GM12865 (cell line): ENCODE measurements at regions not wholly inside any gene's neighbourhood (a gene's known extent, or its start where the extent isn't known, plus 50 kb on each side); places are given as distances from the start of the nearest gene placed in this dataset.

ENCODE experiments used
- DNase-seq: peaks from one replicate; pipeline ENCODE4 v3.0.0; 2010; ENCODE audit warnings: low read depth
- H3K4me3 ChIP-seq: 2 replicates; pipeline ENCODE4 v1.5.1; 2011; ENCODE audit warnings: mild to moderate bottlenecking, low read depth, low read length, control low read depth
- CTCF ChIP-seq: IDR thresholded peaks from 2 replicates; pipeline ENCODE4 v1.5.1; 2011; ENCODE audit warnings: low read length, control low read depth, low read depth, inconsistent platforms; ENCODE audit not compliant: insufficient read depth; ENCODE audit errors: missing control alignments

GRCh38 chr7:42409296-42409695 is 172.3 kb upstream of the GLI3 start:
- no peak overlapping the region for H3K4me3 ChIP-seq
- no peak for DNase-seq
- TF ChIP-seq CTCF = no peak

- no peak overlapping the region for H3K4me3 ChIP-seq
- DNase-seq = no peak
- no peak for TF ChIP-seq CTCF
Measured at GRCh38 chr7:42407833-42408232, 170.8 kb upstream of the GLI3 start.

GRCh38 chr7:42407021-42407710 is 170.2 kb upstream of the GLI3 start:
- H3K4me3 ChIP-seq = no peak overlapping the region
- DNase-seq = no peak
- no peak for TF ChIP-seq CTCF

GRCh38 chr7:42406358-42406757 is 169.3 kb upstream of the GLI3 start:
- no peak for TF ChIP-seq CTCF
- no peak overlapping the region for H3K4me3 ChIP-seq
- no peak for DNase-seq

- no peak overlapping the region for H3K4me3 ChIP-seq
- TF ChIP-seq CTCF = no peak
- no peak for DNase-seq
Measured at GRCh38 chr7:42405782-42406181, 168.8 kb upstream of the GLI3 start.

GRCh38 chr7:42403831-42404230 is 166.8 kb upstream of the GLI3 start:
- no peak for DNase-seq
- TF ChIP-seq CTCF = no peak

GRCh38 chr7:42400961-42401360 is 164.0 kb upstream of the GLI3 start:
- no peak for TF ChIP-seq CTCF
- no peak overlapping the region for H3K4me3 ChIP-seq
- no peak for DNase-seq

More at GRCh38 chr7:42403831-42404230, 166.8 kb upstream of the GLI3 start:
- no peak overlapping the region for H3K4me3 ChIP-seq
